Neuronal stem cell (in vitro differentiated cells): ENCODE measurements at regions not wholly inside any gene's neighbourhood (a gene's known extent, or its start where the extent isn't known, plus 50 kb on each side); places are given as distances from the start of the nearest gene placed in this dataset.

Experiments used
- DNase-seq: peaks from one replicate; pipeline ENCODE4 v3.0.0-alpha.2; 2013; ENCODE audit warnings: low spot score
- H2AFZ ChIP-seq: one replicate; pipeline ENCODE4 v1.6.1; 2013; ENCODE audit warnings: mild to moderate bottlenecking, low read length, inconsistent platforms
- H2AK5ac ChIP-seq: 2 replicates; pipeline ENCODE4 v1.6.1; 2013; ENCODE audit warnings: low read depth, mild to moderate bottlenecking, inconsistent platforms, low read length, moderate library complexity, mixed read lengths
- H2BK120ac ChIP-seq: 2 replicates; pipeline ENCODE4 v1.6.1; 2013; ENCODE audit warnings: low read depth, mild to moderate bottlenecking, inconsistent platforms, low read length, moderate library complexity, mixed read lengths
- H2BK12ac ChIP-seq: one replicate; pipeline ENCODE4 v1.6.1; 2013; ENCODE audit warnings: low read length, inconsistent platforms
- H2BK15ac ChIP-seq: 2 replicates; pipeline ENCODE4 v1.6.1; 2013; ENCODE audit warnings: mild to moderate bottlenecking, low read length, inconsistent platforms, mixed read lengths
- H2BK5ac ChIP-seq: one replicate; pipeline ENCODE4 v1.6.1; 2013; ENCODE audit warnings: inconsistent platforms, mild to moderate bottlenecking, low read length, moderate library complexity
- H3K14ac ChIP-seq: one replicate; pipeline ENCODE4 v1.6.1; 2013; ENCODE audit warnings: low read length, inconsistent platforms
- H3K18ac ChIP-seq: 2 replicates; pipeline ENCODE4 v1.6.1; 2013; ENCODE audit warnings: low read length, inconsistent platforms
- H3K23ac ChIP-seq: 2 replicates; pipeline ENCODE4 v1.6.1; 2013; ENCODE audit warnings: low read depth, mild to moderate bottlenecking, mixed read lengths, low read length, inconsistent platforms; ENCODE audit not compliant: poor library complexity
- H3K27ac ChIP-seq: replicated peaks from 3 replicates; pipeline ENCODE4 v1.5.1; 2013; ENCODE audit warnings: low read length, inconsistent platforms
- H3K27me3 ChIP-seq, 3 experiments: 2 replicates each; pipeline ENCODE4 v1.6.1; 2013; ENCODE audit warnings: low read length in 3 of 3, mild to moderate bottlenecking in 2 of 3, inconsistent platforms in 1 of 3, low read depth in 1 of 3, mixed read lengths in 1 of 3, moderate library complexity in 1 of 3; ENCODE audit not compliant: control insufficient read depth in 3 of 3, insufficient read depth in 3 of 3
- H3K36me3 ChIP-seq, 2 donors: replicated peaks in 1 of 2; 2 replicates each; pipeline ENCODE4 v1.6.1; 2013; ENCODE audit warnings: low read length in 2 of 2; ENCODE audit not compliant: control insufficient read depth in 2 of 2, insufficient read depth in 2 of 2
- H3K4ac ChIP-seq: 2 replicates; pipeline ENCODE4 v1.6.1; 2013; ENCODE audit warnings: inconsistent platforms, mild to moderate bottlenecking, low read length, moderate library complexity
- H3K4me1 ChIP-seq, 2 donors: 1 replicate in 1 of 2; 2 replicates in 1 of 2; pipeline ENCODE4 v1.6.1; 2013; ENCODE audit warnings: low read length in 2 of 2, low read depth in 1 of 2; ENCODE audit not compliant: control insufficient read depth in 2 of 2, insufficient read depth in 1 of 2
- H3K4me2 ChIP-seq: one replicate; pipeline ENCODE4 v1.6.1; 2013; ENCODE audit warnings: mild to moderate bottlenecking, low read length, inconsistent platforms; ENCODE audit not compliant: insufficient read depth, poor library complexity, severe bottlenecking
- H3K4me3 ChIP-seq, 2 donors: 2 replicates each; pipeline ENCODE4 v1.5.1; 2013; ENCODE audit warnings: low read length in 2 of 2, mild to moderate bottlenecking in 2 of 2, inconsistent platforms in 1 of 2, moderate library complexity in 1 of 2
- H3K79me1 ChIP-seq: one replicate; pipeline ENCODE4 v1.6.1; 2013; ENCODE audit warnings: low read depth, mild to moderate bottlenecking, inconsistent platforms, low read length, moderate library complexity
- H3K9ac ChIP-seq: one replicate; pipeline ENCODE4 v1.6.1; 2013; ENCODE audit warnings: mild to moderate bottlenecking, low read depth, low read length, inconsistent platforms; ENCODE audit not compliant: poor library complexity
- H3K9me3 ChIP-seq, 2 donors: replicated peaks in 1 of 2; 2 replicates each; pipeline versions ENCODE3 to v1.6.1; 2013; ENCODE audit warnings: low read length in 2 of 2, mild to moderate bottlenecking in 2 of 2, inconsistent platforms in 1 of 2, low read depth in 1 of 2, mixed read lengths in 1 of 2, moderate library complexity in 1 of 2; ENCODE audit not compliant: control insufficient read depth in 2 of 2, insufficient read depth in 1 of 2
- H4K8ac ChIP-seq: one replicate; pipeline ENCODE4 v1.6.1; 2013; ENCODE audit warnings: low read depth, mild to moderate bottlenecking, inconsistent platforms, low read length, moderate library complexity
- H4K91ac ChIP-seq: one replicate; pipeline ENCODE4 v1.6.1; 2013; ENCODE audit warnings: low read length, low read depth, mild to moderate bottlenecking, inconsistent platforms; ENCODE audit not compliant: poor library complexity
- WGBS, 2 donors: extraction: QIAGEN DNeasy Blood & Tissue Kit; methylation state at CpG; one replicate each; pipeline ENCODE4 v1.1.7; 2013; ENCODE audit warnings: missing lambda C conversion rate in 2 of 2, mixed read lengths in 1 of 2; ENCODE audit not compliant: insufficient read length in 2 of 2, insufficient replicate concordance in 1 of 2; ENCODE audit errors: extremely low coverage in 2 of 2; 5-methylcytosine and 5-hydroxymethylcytosine counted together

DNA sequence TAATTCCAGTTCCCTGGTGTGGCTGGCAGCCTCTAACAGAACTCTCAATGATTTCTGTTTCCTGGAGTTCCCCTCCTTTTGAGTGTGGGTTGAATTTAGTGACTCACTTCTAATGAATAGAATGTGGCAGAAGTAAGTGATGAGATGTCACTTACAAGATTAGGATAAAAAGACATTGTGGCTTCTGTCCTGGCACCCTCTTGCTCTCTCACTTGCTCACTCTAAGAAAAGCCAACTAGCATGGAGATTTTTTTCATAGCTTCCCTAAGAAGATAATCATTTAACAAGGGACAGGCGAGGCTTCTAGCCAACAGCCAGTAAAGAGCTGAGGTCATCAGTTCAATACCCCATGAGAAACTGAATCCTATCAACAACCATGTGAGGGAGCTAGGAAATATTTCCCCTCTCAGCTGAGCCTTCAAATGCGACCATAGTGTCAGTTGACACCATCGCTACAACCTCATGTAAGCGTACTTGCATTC lies 156.7 kb downstream of the TMTC3 start:
- H2BK15ac ChIP-seq: no peak overlapping the region
- no peak overlapping the region for H3K4me2 ChIP-seq
- H3K79me1 ChIP-seq: no peaks in the 10 kb centered on the region
- peaks cover 0 to 7% of the 10 kb centered on the region in 2 donors for H3K4me1 ChIP-seq
- H2BK12ac ChIP-seq: no peak overlapping the region
- no peaks in the 10 kb centered on the region for H3K36me3 ChIP-seq
- no peak for DNase-seq
- H4K8ac ChIP-seq: no peak overlapping the region
- H3K27ac ChIP-seq: no peak overlapping the region
- no peak overlapping the region for H3K18ac ChIP-seq
- no peak overlapping the region for H2BK5ac ChIP-seq
- H3K14ac ChIP-seq: no peak overlapping the region
- no peak overlapping the region for H4K91ac ChIP-seq
- H3K23ac ChIP-seq: no peak overlapping the region
- H2AFZ ChIP-seq: peak overlapping the region; percentile 36
- WGBS, 2 donors: no CpG with 5 or more reads among the region's 4 CpGs
- no peak overlapping the region for H3K9ac ChIP-seq
- no peak overlapping the region for H2BK120ac ChIP-seq
- H3K9me3 ChIP-seq: no peaks in the 10 kb centered on the region
- no peak overlapping the region for H2AK5ac ChIP-seq
- H3K27me3 ChIP-seq: no peaks in the 10 kb centered on the region
- no peak overlapping the region for H3K4ac ChIP-seq
- H3K4me3 ChIP-seq: no peak overlapping the region

DNA sequence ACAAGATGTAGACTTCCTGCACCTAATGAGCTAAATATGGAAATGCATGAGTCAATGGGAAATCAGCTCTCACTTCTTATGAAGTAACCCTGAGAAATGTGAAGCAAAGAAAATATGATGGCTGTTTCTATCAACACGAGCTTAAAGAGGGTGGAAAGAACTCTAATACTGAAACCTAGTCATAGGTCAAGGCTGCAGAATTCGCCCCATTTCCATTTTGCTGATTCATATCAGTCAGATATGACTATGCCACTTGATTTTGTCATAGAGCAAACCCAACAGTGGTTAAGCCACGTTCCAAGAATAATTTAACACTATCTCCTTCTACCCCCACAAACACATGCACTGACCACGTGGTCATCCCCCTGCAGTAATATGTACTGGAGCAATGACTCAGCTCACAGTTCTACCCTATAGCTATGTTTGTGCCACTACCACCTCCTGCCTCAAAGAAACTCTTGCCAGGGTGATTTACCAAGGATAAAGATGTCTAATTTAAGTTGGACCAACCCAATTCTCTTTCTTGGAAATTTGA lies 157.5 kb downstream of the TMTC3 start:
- no peaks in the 10 kb centered on the region for H3K36me3 ChIP-seq
- H3K4ac ChIP-seq: no peak overlapping the region
- H3K9me3 ChIP-seq: no peaks in the 10 kb centered on the region
- no peak overlapping the region for H4K8ac ChIP-seq
- no peak overlapping the region for H2BK5ac ChIP-seq
- peaks cover 0 to 7% of the 10 kb centered on the region in 2 donors for H3K4me1 ChIP-seq
- no peak overlapping the region for H3K18ac ChIP-seq
- H3K23ac ChIP-seq: no peak overlapping the region
- no peak overlapping the region for H2BK120ac ChIP-seq
- no peak overlapping the region for H4K91ac ChIP-seq
- no peak overlapping the region for H3K4me3 ChIP-seq
- H3K9ac ChIP-seq: no peak overlapping the region
- no peaks in the 10 kb centered on the region for H3K27me3 ChIP-seq
- no peak overlapping the region for H2AK5ac ChIP-seq
- no peak overlapping the region for H3K4me2 ChIP-seq
- WGBS, 2 donors: no CpG with 5 or more reads among the region's 4 CpGs
- no peak overlapping the region for H2BK12ac ChIP-seq
- no peak overlapping the region for H3K27ac ChIP-seq
- DNase-seq: no peak
- no peak overlapping the region for H2AFZ ChIP-seq
- H3K79me1 ChIP-seq: no peaks in the 10 kb centered on the region
- H2BK15ac ChIP-seq: no peak overlapping the region
- no peak overlapping the region for H3K14ac ChIP-seq

DNA sequence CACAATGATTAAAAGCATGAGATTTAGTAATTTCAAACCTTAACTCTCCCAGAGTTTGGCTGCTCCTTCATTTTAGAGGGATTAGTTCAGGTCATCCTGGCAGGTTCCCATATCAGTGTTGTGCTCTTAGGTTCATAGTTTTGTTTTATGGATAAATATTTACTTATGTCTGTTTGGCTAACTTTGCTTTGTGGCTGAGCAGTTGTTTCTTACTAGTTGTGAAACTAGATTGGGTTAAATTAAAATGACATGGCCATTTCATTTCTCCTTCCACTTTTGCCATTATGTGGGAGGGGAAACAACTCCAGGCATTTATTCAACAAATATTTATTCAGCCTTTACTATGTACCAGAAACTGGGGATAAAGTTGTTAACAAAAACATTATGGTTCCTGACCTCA lies 158.8 kb downstream of the TMTC3 start:
- H4K8ac ChIP-seq: no peak overlapping the region
- H3K4me3 ChIP-seq: no peak overlapping the region
- peaks cover 0 to 20% of the 10 kb centered on the region in 2 donors for H3K4me1 ChIP-seq
- no peak overlapping the region for H4K91ac ChIP-seq
- no peak overlapping the region for H2AK5ac ChIP-seq
- H3K14ac ChIP-seq: no peak overlapping the region
- no peak overlapping the region for H3K23ac ChIP-seq
- H2BK15ac ChIP-seq: no peak overlapping the region
- no peak overlapping the region for H3K27ac ChIP-seq
- no peak overlapping the region for H3K4me2 ChIP-seq
- no peak for DNase-seq
- no peaks in the 10 kb centered on the region for H3K79me1 ChIP-seq
- no peaks in the 10 kb centered on the region for H3K9me3 ChIP-seq
- no peak overlapping the region for H2AFZ ChIP-seq
- no peak overlapping the region for H2BK120ac ChIP-seq
- no peak overlapping the region for H3K9ac ChIP-seq
- no peak overlapping the region for H2BK12ac ChIP-seq
- no peaks in the 10 kb centered on the region for H3K27me3 ChIP-seq
- no peak overlapping the region for H3K18ac ChIP-seq
- no peak overlapping the region for H2BK5ac ChIP-seq
- H3K36me3 ChIP-seq: no peaks in the 10 kb centered on the region
- no peak overlapping the region for H3K4ac ChIP-seq

DNA sequence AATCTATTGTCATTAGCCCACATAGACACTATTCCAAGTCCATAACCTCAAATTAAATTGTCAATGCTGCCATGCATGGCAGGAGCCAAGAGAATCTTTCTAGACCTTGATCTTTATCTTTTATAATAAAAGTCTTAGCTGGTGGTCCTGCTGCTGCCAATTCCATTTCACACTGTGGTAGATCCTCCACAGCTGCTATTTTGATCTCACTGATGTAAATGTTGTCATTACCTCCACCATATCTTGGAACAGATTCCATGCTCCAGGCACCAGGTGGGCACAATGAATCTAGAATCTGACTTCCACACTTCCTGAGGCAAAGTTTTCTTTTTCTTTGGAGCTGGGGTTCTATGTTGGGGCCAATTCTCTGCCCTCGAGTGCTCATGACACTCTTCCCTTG lies 161.2 kb downstream of the TMTC3 start:
- H2BK5ac ChIP-seq: no peak overlapping the region
- H3K9ac ChIP-seq: no peak overlapping the region
- WGBS, 2 donors: no CpG with 5 or more reads among the region's 1 CpG
- no peaks in the 10 kb centered on the region for H3K27me3 ChIP-seq
- H3K4ac ChIP-seq: no peak overlapping the region
- no peak for DNase-seq
- H3K36me3 ChIP-seq: no peaks in the 10 kb centered on the region
- no peak overlapping the region for H2BK15ac ChIP-seq
- no peak overlapping the region for H3K18ac ChIP-seq
- no peaks in the 10 kb centered on the region for H3K9me3 ChIP-seq
- H4K8ac ChIP-seq: no peak overlapping the region
- no peak overlapping the region for H4K91ac ChIP-seq
- H2BK12ac ChIP-seq: no peak overlapping the region
- no peak overlapping the region for H3K23ac ChIP-seq
- H2AK5ac ChIP-seq: no peak overlapping the region
- no peak overlapping the region for H3K4me3 ChIP-seq
- H3K4me1 ChIP-seq: peaks cover 1 to 23% of the 10 kb centered on the region in 2 donors
- no peak overlapping the region for H3K4me2 ChIP-seq
- H2AFZ ChIP-seq: no peak overlapping the region
- H2BK120ac ChIP-seq: no peak overlapping the region
- H3K79me1 ChIP-seq: no peaks in the 10 kb centered on the region
- no peak overlapping the region for H3K27ac ChIP-seq
- no peak overlapping the region for H3K14ac ChIP-seq
